Thyroid gland (tissue), 4 donors: ENCODE measurements at regions not wholly inside any gene's neighbourhood (a gene's known extent, or its start where the extent isn't known, plus 50 kb on each side); places are given as distances from the start of the nearest gene placed in this dataset.

Experiments used
- POLR2A ChIP-seq, 2 donors: fragments of 450-650 bp; IDR thresholded peaks; one replicate each; pipeline ENCODE4 v1.6.1; 2017; ENCODE audit warnings: antibody characterized with exemption in 2 of 2, mild to moderate bottlenecking in 2 of 2, moderate library complexity in 1 of 2
- TF ChIP-seq, protein P1 (sequence below), 6 experiments: fragments of 200-600 bp in 3 of 6; fragments of 450-650 bp in 3 of 6; sonication (generic) in 3 of 6; IDR thresholded peaks; one replicate each; pipeline ENCODE4 v1.5.1; 2016 to 2019; ENCODE audit warnings: antibody characterized with exemption in 6 of 6, mild to moderate bottlenecking in 2 of 6, inconsistent platforms in 1 of 6, moderate library complexity in 1 of 6

- TF ChIP-seq, protein P1, sequence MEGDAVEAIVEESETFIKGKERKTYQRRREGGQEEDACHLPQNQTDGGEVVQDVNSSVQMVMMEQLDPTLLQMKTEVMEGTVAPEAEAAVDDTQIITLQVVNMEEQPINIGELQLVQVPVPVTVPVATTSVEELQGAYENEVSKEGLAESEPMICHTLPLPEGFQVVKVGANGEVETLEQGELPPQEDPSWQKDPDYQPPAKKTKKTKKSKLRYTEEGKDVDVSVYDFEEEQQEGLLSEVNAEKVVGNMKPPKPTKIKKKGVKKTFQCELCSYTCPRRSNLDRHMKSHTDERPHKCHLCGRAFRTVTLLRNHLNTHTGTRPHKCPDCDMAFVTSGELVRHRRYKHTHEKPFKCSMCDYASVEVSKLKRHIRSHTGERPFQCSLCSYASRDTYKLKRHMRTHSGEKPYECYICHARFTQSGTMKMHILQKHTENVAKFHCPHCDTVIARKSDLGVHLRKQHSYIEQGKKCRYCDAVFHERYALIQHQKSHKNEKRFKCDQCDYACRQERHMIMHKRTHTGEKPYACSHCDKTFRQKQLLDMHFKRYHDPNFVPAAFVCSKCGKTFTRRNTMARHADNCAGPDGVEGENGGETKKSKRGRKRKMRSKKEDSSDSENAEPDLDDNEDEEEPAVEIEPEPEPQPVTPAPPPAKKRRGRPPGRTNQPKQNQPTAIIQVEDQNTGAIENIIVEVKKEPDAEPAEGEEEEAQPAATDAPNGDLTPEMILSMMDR (IDR thresholded peaks at IDR 0.05), result no peak
- no peak for TF ChIP-seq POLR2A (IDR thresholded peaks at IDR 0.05)
Measured at GRCh38 chr5:38714703-38715355, 131.0 kb upstream of the OSMR start.
